ENCODE measurements at regions not wholly inside any gene's neighbourhood (a gene's known extent, or its start where the extent isn't known, plus 50 kb on each side); places are given as distances from the start of the nearest gene placed in this dataset.

- Histone ChIP-seq H3K4me1 (replicated peaks in 1 of 2; ENCODE audit: control insufficient read depth in 2 of 2, insufficient read depth in 2 of 2, low read length in 2 of 2) (no peaks in the 10 kb centered on the region), H3K79me2 (ENCODE audit: control insufficient read depth, insufficient read depth, low read length) (no peaks in the 10 kb centered on the region), H3K27ac (ENCODE audit: extremely low read depth, low read depth, low read length) (no peak overlapping the region), H3K9ac (ENCODE audit: insufficient read depth in 1 of 2, low read depth in 2 of 2, low read length in 2 of 2) (no peak overlapping the region), H3K4me3 (no peak overlapping the region), H4K20me1 (replicated peaks; ENCODE audit: control insufficient read depth, insufficient read depth, low read length) (no peaks in the 10 kb centered on the region; the same call in 1 of the 2 replicates), H2AFZ (ENCODE audit: low read depth, low read length) (no peak overlapping the region), H3K9me1 (ENCODE audit: control insufficient read depth, insufficient read depth, low read length) (peaks cover 2% of the 10 kb centered on the region), H3K36me3 (ENCODE audit: control insufficient read depth, insufficient read depth, low read length) (no peaks in the 10 kb centered on the region), H3K27me3 (ENCODE audit: control insufficient read depth in 2 of 2, insufficient read depth in 2 of 2, low read length in 2 of 2) (peaks cover 20 to 64% of the 10 kb centered on the region in 2 experiments; a peak in 4 of 5 replicates), H3K9me3 (replicated peaks; ENCODE audit: control insufficient read depth, insufficient read depth, low read depth, low read length) (no peaks in the 10 kb centered on the region), H3K4me2 (ENCODE audit: insufficient read depth, low read length) (no peak overlapping the region)
- BruUV-seq (replicated peaks) = no TSS peak
- DNase-seq (ENCODE audit: extremely low read depth in 1 of 4, low spot score in 3 of 4) (no peak), ATAC-seq (no peak), FAIRE-seq (no peak)
- POLR2A ChIA-PET = interaction anchor here (0.6 to 0.7 kb wide), 2 partner anchors 26 to 183 kb away, joined by 3 read pairs; no protein-coding TSS in a partner anchor
- in situ Hi-C loops (cut with MboI) (no loop called here), intact Hi-C loops (cut with micrococcal nuclease) (no loop called here)
- 2% methylated on average over 8 of the region's 10 CpGs for WGBS (ENCODE audit: insufficient coverage, low coverage, missing lambda C conversion rate)
- CTCF ChIA-PET (ENCODE audit: low intra/inter-chr PET ratio) = no interaction called here
- TF ChIP-seq YBX1 (IDR thresholded peaks at IDR 0.05) (no peak), BACH1 (tag; IDR thresholded peaks at IDR 0.05) (no peak), HOMEZ (CRISPR knock-in tag; IDR thresholded peaks at IDR 0.05) (no peak), CLOCK (CRISPR knock-in tag; IDR thresholded peaks at IDR 0.05; ENCODE audit: borderline replicate concordance) (no peak), CREB3L1 (IDR thresholded peaks at IDR 0.05; ENCODE audit: borderline replicate concordance, low read depth) (no peak), HDAC8 (tag; IDR thresholded peaks at IDR 0.05) (no peak), MAFG (tag; conservative IDR thresholded peaks at IDR 0.05) (no peak), MEF2A (IDR thresholded peaks at IDR 0.05; ENCODE audit: control insufficient read depth, low read depth, low read length) (no peak), GABPB1 (CRISPR knock-in tag; IDR thresholded peaks at IDR 0.05) (no peak), MBD1 (CRISPR knock-in tag; IDR thresholded peaks at IDR 0.05) (no peak), ZNF551 (CRISPR knock-in tag; IDR thresholded peaks at IDR 0.05) (no peak), BRD9 (IDR thresholded peaks at IDR 0.05; ENCODE audit: low read depth, partially characterized antibody) (no peak), ZNF143 (CRISPR knock-in tag; IDR thresholded peaks at IDR 0.05) (no peak), KAT2B (IDR thresholded peaks at IDR 0.05; ENCODE audit: low read depth, low read length) (no peak), NFATC3 (IDR thresholded peaks at IDR 0.05) (no peak)
These were observed 145.4 kb upstream of the TLE3 start for GRCh38 chr15:70242951-70243685.
